ENCODE measurements at regions not wholly inside any gene's neighbourhood (a gene's known extent, or its start where the extent isn't known, plus 50 kb on each side); places are given as distances from the start of the nearest gene placed in this dataset.
"Not testable (repeated sequence)": the region's sequence is repeated elsewhere in the genome, so short reads cannot be mapped to it uniquely, and the experiment has no call there.

DNA sequence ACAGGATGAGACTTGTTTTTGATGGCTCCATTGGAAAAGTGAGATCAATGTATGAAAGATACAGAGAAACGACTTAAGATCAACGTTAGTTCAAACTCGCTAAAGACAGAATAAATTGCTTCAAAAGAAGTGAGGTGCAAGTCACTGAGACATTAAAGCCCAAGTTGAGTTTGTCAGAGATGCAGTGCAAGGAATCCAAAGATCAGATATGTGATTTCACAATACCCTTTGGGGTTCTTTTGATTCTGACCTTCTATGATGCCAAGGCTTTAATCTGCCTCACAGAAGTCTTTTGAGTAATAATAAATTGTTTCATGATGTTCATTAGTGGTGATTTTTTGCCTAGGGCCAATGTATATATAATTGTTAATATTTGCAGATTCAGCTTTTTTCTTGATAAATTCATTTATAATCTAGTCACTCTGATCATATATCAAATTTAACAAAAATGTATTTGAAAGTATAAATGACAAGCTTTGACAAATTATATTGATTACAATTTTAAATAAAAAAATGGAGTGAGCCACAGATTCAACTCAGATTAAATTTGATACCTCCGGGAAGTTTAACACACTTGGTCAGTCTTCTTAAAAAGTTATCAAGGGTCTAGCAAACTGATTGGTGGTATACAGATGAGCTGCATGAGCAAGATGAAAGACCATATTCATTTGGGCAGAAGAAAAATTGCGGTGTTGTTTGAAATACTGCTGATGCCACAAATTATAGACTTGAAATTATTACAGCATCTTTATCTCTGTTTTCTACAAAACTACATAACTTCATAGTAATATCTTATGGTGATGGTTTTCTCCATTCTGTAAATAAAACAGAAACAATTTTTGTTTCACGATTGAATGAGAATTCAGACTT is 144.8 kb upstream of the FAR2 start:
- H3K36me3 ChIP-seq = no peaks in the 10 kb centered on the region
- no peak overlapping the region for H3K27ac ChIP-seq
- H3K4me1 ChIP-seq = no peaks in the 10 kb centered on the region
- 85 to 90% methylated on average over 6 of the region's 6 CpGs for WGBS, 2 donors
- H3K9me3 ChIP-seq = no peaks in the 10 kb centered on the region
- no peak overlapping the region for H3K4me3 ChIP-seq
- intact Hi-C loops (cut with DNase I) = no loop called here
- TF ChIP-seq, protein P1, sequence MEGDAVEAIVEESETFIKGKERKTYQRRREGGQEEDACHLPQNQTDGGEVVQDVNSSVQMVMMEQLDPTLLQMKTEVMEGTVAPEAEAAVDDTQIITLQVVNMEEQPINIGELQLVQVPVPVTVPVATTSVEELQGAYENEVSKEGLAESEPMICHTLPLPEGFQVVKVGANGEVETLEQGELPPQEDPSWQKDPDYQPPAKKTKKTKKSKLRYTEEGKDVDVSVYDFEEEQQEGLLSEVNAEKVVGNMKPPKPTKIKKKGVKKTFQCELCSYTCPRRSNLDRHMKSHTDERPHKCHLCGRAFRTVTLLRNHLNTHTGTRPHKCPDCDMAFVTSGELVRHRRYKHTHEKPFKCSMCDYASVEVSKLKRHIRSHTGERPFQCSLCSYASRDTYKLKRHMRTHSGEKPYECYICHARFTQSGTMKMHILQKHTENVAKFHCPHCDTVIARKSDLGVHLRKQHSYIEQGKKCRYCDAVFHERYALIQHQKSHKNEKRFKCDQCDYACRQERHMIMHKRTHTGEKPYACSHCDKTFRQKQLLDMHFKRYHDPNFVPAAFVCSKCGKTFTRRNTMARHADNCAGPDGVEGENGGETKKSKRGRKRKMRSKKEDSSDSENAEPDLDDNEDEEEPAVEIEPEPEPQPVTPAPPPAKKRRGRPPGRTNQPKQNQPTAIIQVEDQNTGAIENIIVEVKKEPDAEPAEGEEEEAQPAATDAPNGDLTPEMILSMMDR (IDR thresholded peaks at IDR 0.05) = no peak
- TF ChIP-seq POLR2AphosphoS5 (IDR thresholded peaks at IDR 0.05) (no peak), EP300 (IDR thresholded peaks at IDR 0.05) (no peak), POLR2A (IDR thresholded peaks at IDR 0.05) (no peak)
- DNase-seq = no peak
- H3K27me3 ChIP-seq = no peaks in the 10 kb centered on the region

DNA sequence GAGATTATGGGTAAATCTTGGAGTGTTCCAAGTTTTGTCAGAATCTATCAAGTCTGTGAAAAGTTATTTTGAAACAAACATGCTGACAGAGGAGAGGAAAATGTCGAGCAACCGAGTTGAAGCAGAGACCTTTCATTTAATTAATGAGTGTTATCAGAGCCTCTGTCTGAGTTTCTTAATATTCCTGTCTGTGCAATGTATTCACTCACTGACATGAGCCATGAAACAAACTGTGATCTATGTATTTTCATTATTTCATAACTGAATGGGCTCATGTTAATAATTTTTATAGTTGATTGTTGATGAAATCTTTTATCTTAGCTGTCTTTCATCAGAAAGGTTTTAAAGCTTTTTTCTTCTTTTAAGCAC is 144.2 kb upstream of the FAR2 start:
- 71 to 94% methylated on average over 2 of the region's 2 CpGs for WGBS, 2 donors
- H3K4me1 ChIP-seq = no peaks in the 10 kb centered on the region

GRCh38 chr12:29008786-29009185 is 140.3 kb upstream of the FAR2 start:
- H3K4me1 ChIP-seq = no peaks in the 10 kb centered on the region
- H3K36me3 ChIP-seq = no peaks in the 10 kb centered on the region
- intact Hi-C loops (cut with DNase I) = no loop called here
- H3K27ac ChIP-seq = no peak overlapping the region
- no peaks in the 10 kb centered on the region for H3K27me3 ChIP-seq
- H3K9me3 ChIP-seq = no peaks in the 10 kb centered on the region
- no peak for DNase-seq
- 94 to 100% methylated on average over 1 of the region's 1 CpG for WGBS, 2 donors
- no peak overlapping the region for H3K4me3 ChIP-seq
- no peak for TF ChIP-seq EP300 (IDR thresholded peaks at IDR 0.05)
- TF ChIP-seq, protein P1 (IDR thresholded peaks at IDR 0.05) = no peak
- no peak for TF ChIP-seq POLR2AphosphoS5 (IDR thresholded peaks at IDR 0.05)
- no peak for TF ChIP-seq POLR2A (IDR thresholded peaks at IDR 0.05)

More for the DNA sequence above, 144.2 kb upstream of the FAR2 start:
- no peaks in the 10 kb centered on the region for H3K27me3 ChIP-seq
- DNase-seq = no peak
- no peaks in the 10 kb centered on the region for H3K36me3 ChIP-seq
- no peak overlapping the region for H3K4me3 ChIP-seq
- TF ChIP-seq EP300 (IDR thresholded peaks at IDR 0.05) = no peak
- no peaks in the 10 kb centered on the region for H3K9me3 ChIP-seq
- intact Hi-C loops (cut with DNase I) = no loop called here
- H3K27ac ChIP-seq = no peak overlapping the region

DNA sequence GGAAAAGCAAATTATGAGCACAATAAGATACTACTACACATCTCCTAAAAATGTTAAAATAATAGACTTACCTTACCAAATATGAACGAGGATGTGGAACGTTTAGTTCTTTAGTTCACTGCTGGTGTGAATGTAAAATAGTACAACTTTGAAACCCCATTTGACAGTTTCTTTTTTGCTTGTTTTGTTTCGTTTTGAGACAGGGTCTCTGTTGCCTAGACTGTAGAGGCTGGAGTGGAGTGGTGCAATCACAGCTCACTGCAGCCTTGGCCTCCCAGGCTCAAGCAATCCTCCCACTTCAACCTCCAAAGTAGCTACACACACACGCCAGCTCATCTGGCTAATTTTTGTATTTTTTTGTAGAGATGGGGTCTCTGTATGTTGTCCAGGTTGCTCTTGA is 136.4 kb upstream of the FAR2 start:
- no peak overlapping the region for H3K4me3 ChIP-seq
- WGBS, 2 donors = 76% methylated on average over 4 of the region's 4 CpGs

DNA sequence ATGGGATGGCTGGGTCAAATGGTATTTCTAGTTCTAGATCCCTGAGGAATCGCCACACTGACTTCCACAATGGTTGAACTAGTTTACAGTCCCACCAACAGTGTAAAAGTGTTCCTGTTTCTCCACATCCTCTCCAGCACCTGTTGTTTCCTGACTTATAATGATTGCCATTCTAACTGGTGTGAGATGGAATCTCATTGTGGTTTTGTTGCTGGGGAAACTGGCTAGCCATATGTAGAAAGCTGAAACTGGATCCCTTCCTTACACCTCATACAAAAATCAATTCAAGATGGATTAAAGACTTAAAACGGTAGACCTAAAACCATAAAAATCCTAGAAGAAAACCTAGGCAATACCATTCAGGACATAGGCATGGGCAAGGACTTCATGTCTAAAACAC is 131.5 kb upstream of the FAR2 start:
- H3K4me1 ChIP-seq; H3K4me3 ChIP-seq; DNase-seq; H3K36me3 ChIP-seq; H3K27me3 ChIP-seq; H3K27ac ChIP-seq; H3K9me3 ChIP-seq; intact Hi-C loops (cut with DNase I): not testable (repeated sequence)
- WGBS, 2 donors = 92 to 93% methylated on average over 1 of the region's 2 CpGs

More for the DNA sequence above, 136.4 kb upstream of the FAR2 start:
- intact Hi-C loops (cut with DNase I) = no loop called here
- no peak for DNase-seq
- Histone ChIP-seq H3K9me3 (no peaks in the 10 kb centered on the region), H3K36me3 (no peaks in the 10 kb centered on the region), H3K27ac (no peak overlapping the region), H3K4me1 (no peaks in the 10 kb centered on the region), H3K27me3 (no peaks in the 10 kb centered on the region)
- TF ChIP-seq EP300 (IDR thresholded peaks at IDR 0.05) = no peak
- TF ChIP-seq POLR2A (IDR thresholded peaks at IDR 0.05) = no peak
- TF ChIP-seq POLR2AphosphoS5 (IDR thresholded peaks at IDR 0.05) = no peak
- TF ChIP-seq, protein P1 (IDR thresholded peaks at IDR 0.05) = no peak
